Lung (tissue), 11 donors: ENCODE measurements at regions not wholly inside any gene's neighbourhood (a gene's known extent, or its start where the extent isn't known, plus 50 kb on each side); places are given as distances from the start of the nearest gene placed in this dataset.

Experiments
- ATAC-seq: fragments of 200-7000 bp; cut with Tn5 transposase; one replicate; pipeline ENCODE4 v1.9.1; 2020; ENCODE audit warnings: moderate number of reproducible peaks; ENCODE audit not compliant: insufficient read depth, low FRiP score
- DNase-seq, 3 donors: peaks; one replicate each; pipeline ENCODE4 v3.0.0-alpha.2; 2013 to 2017
- H3K27ac ChIP-seq, 2 donors: one replicate each; pipeline ENCODE4 v1.5.1; 2013; ENCODE audit warnings: mild to moderate bottlenecking in 2 of 2, moderate library complexity in 2 of 2, control low read depth in 1 of 2, inconsistent platforms in 1 of 2, low read depth in 1 of 2, low read length in 1 of 2
- H3K27me3 ChIP-seq, 3 donors: one replicate each; pipeline ENCODE4 v1.5.1; 2013; ENCODE audit warnings: low read length in 2 of 3; ENCODE audit not compliant: control insufficient read depth in 3 of 3, insufficient read depth in 3 of 3
- H3K36me3 ChIP-seq, 4 donors: one replicate each; pipeline ENCODE4 v1.5.1; 2013; ENCODE audit warnings: low read length in 4 of 4, mild to moderate bottlenecking in 1 of 4, moderate library complexity in 1 of 4; ENCODE audit not compliant: control insufficient read depth in 4 of 4, insufficient read depth in 4 of 4
- H3K4me1 ChIP-seq, 5 donors: one replicate each; pipeline ENCODE4 v1.5.1; 2013; ENCODE audit warnings: low read length in 5 of 5, mild to moderate bottlenecking in 2 of 5, moderate library complexity in 1 of 5; ENCODE audit not compliant: control insufficient read depth in 5 of 5, insufficient read depth in 5 of 5
- H3K4me3 ChIP-seq: one replicate; pipeline ENCODE4 v1.5.1; 2013; ENCODE audit warnings: mild to moderate bottlenecking, control low read depth, moderate library complexity
- H3K9ac ChIP-seq, 2 donors: one replicate each; pipeline ENCODE4 v1.5.1; 2013; ENCODE audit warnings: low read length in 2 of 2, control low read depth in 1 of 2; ENCODE audit not compliant: insufficient read depth in 1 of 2
- H3K9me3 ChIP-seq, 4 donors: one replicate each; pipeline ENCODE4 v1.5.1; 2013; ENCODE audit warnings: low read length in 3 of 4, mild to moderate bottlenecking in 1 of 4, moderate library complexity in 1 of 4; ENCODE audit not compliant: control insufficient read depth in 4 of 4, insufficient read depth in 3 of 4
- CTCF ChIP-seq: IDR thresholded peaks from 2 replicates; pipeline ENCODE4 v1.5.1; 2012; ENCODE audit warnings: mild to moderate bottlenecking; ENCODE audit errors: control extremely low read depth, extremely low read depth
- WGBS, 2 donors: extraction: QIAGEN DNeasy Blood & Tissue Kit; methylation state at CpG; one replicate each; pipeline ENCODE4 v1.1.7; 2013; 5-methylcytosine and 5-hydroxymethylcytosine counted together
- donor health status: control.
- donor health status: control.
- donor health status: Bipolar disorder and iron deficiency.
- donor health status: healthy.
- donor health status: DM: yes; HTN: yes; CAD: no.

GRCh38 chr2:9097892-9098291, 94.4 kb upstream of the MBOAT2 start:
- Histone ChIP-seq H3K9me3 (no peaks in the 10 kb centered on the region), H3K27me3 (no peaks in the 10 kb centered on the region), H3K36me3 (no peaks in the 10 kb centered on the region), H3K4me3 (no peak overlapping the region), H3K4me1 (peaks cover 0 to 19% (median 6%) of the 10 kb centered on the region in 5 donors), H3K9ac (no peak overlapping the region), H3K27ac (no peak overlapping the region)
- DNase-seq (no peak), ATAC-seq (no peak)
- no peak for TF ChIP-seq CTCF
- WGBS, 2 donors, result 72 to 83% methylated on average over 7 of the region's 7 CpGs

- TF ChIP-seq CTCF, result no peak
- no peak for ATAC-seq
Measured at GRCh38 chr2:9097239-9097638, 93.8 kb upstream of the MBOAT2 start.

GRCh38 chr2:9096761-9097160, 93.3 kb upstream of the MBOAT2 start:
- H3K9ac ChIP-seq, result no peak overlapping the region
- ATAC-seq (no peak), DNase-seq (no peak)
- H3K27ac ChIP-seq, result peak overlapping the region in 1 of 2 donors; percentile 13
- H3K36me3 ChIP-seq, result no peaks in the 10 kb centered on the region
- H3K4me1 ChIP-seq, result peaks cover 0 to 19% (median 6%) of the 10 kb centered on the region in 5 donors
- no peaks in the 10 kb centered on the region for H3K27me3 ChIP-seq
- no peak for TF ChIP-seq CTCF
- no peaks in the 10 kb centered on the region for H3K9me3 ChIP-seq
- 97% methylated on average over 13 of the region's 13 CpGs for WGBS, 2 donors
- no peak overlapping the region for H3K4me3 ChIP-seq

More at GRCh38 chr2:9097239-9097638, 93.8 kb upstream of the MBOAT2 start:
- Histone ChIP-seq H3K36me3 (no peaks in the 10 kb centered on the region), H3K9ac (no peak overlapping the region), H3K27me3 (no peaks in the 10 kb centered on the region), H3K27ac (peak overlapping the region in 1 of 2 donors; percentile 13), H3K4me1 (peaks cover 0 to 19% (median 6%) of the 10 kb centered on the region in 5 donors), H3K4me3 (no peak overlapping the region), H3K9me3 (no peaks in the 10 kb centered on the region)
- WGBS, 2 donors, result 86 to 91% methylated on average over 8 of the region's 8 CpGs
- DNase-seq, result peak in 1 of 3 donors; percentile 39

GRCh38 chr2:9095690-9096089, 92.2 kb upstream of the MBOAT2 start:
- peak; percentile 37 for ATAC-seq

More at GRCh38 chr2:9095690-9096089, 92.2 kb upstream of the MBOAT2 start:
- Histone ChIP-seq H3K9me3 (no peaks in the 10 kb centered on the region), H3K36me3 (no peaks in the 10 kb centered on the region), H3K27ac (peak overlapping the region in 1 of 2 donors; percentile 32), H3K4me3 (no peak overlapping the region), H3K9ac (no peak overlapping the region), H3K27me3 (no peaks in the 10 kb centered on the region), H3K4me1 (peaks cover 0 to 19% (median 6%) of the 10 kb centered on the region in 5 donors)
- TF ChIP-seq CTCF, result peak; percentile 13
- DNase-seq, result peak; percentile 74 to 87 (median 81)
- 1 to 5% methylated on average over 20 to 21 of the region's 21 CpGs for WGBS, 2 donors
